ENCODE measurements at regions not wholly inside any gene's neighbourhood (a gene's known extent, or its start where the extent isn't known, plus 50 kb on each side); places are given as distances from the start of the nearest gene placed in this dataset.
"Not testable (repeated sequence)": the region's sequence is repeated elsewhere in the genome, so short reads cannot be mapped to it uniquely, and the experiment has no call there.

GRCh38 chr12:124654666-124655047 is 87.2 kb upstream of the NCOR2 start:
- DNase-seq: peak in 3 of 56 donors; percentile 41 to 65 (median 42)

DNA sequence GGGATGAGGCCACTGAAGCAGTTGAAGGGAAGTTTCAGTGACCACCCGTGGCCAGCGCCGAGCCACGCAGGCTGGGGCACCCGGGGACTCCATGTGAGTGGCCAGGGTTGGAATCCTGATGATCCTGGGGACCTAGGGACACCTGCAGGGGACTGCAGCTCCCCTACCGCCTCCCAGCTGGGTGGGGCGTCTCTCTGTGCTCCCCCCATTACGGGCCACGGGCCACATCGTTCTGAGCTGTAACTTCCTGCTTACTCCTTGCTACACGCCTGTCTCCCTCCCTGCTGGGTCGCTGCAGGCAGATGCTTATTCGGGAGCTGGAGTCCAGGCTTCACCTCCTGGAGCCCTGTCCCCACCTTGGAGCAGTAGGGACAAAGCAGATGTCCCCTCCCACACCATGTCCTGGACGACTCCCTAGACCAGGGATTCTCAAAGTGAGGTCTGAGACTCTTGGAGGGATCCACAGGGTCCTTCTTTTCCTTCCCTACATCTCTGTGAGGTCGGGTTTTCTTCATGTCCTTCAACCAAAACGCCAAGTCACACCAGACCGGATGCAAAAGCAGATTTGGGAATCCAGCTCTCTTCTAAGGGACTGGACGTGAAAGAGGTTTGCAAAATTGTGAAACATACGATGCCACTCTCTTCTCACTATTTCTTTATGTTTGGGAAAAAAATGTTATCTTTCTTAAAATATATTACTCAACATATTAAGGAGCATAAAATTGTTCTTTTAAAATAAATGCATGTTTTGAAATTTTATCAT is 85.9 kb upstream of the NCOR2 start:
- DNase-seq: no peak

- DNase-seq: no peak
Measured at GRCh38 chr12:124652661-124653060, 85.2 kb upstream of the NCOR2 start.

DNA sequence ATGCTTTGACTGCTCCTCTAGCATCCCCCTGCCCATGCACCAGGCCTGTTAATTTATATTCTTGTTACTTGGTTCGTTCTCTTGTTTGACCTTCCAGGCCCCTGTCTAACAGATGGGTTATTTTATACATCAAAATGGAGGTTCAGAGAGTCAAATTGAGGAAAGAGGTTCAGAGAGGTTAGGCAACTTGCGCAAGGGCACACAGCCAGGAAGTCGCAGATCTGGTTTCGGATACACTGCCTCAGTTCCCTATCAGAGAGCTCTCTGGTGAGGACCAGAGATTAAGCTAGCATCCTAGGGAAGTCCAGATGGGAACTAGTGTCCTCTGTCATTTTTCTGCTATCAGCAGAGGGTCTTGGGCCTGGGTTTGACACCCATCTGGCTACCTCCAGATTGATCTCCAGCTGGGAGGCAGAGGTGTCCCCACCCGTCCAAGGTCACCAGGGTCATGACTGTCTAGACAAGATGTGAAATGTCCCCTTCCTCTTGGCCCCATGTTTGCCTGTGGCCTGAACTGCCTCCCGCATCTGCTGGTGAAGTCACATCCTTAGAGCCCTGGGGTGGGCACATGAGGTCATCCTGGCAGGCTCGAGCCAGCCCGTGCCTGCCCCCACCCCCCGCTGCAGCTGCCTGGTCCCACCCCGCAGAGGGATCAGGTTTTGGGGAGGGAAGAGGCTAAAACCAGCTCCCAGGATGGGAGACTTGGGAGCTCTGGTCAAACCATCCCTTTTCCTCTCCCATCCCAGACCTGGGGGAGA is 84.3 kb upstream of the NCOR2 start:
- peak in 27 of 56 donors; percentile 6 to 53 (median 24) for DNase-seq

- DNase-seq: no peak
Measured at GRCh38 chr12:124650912-124651311, 83.5 kb upstream of the NCOR2 start.

DNA sequence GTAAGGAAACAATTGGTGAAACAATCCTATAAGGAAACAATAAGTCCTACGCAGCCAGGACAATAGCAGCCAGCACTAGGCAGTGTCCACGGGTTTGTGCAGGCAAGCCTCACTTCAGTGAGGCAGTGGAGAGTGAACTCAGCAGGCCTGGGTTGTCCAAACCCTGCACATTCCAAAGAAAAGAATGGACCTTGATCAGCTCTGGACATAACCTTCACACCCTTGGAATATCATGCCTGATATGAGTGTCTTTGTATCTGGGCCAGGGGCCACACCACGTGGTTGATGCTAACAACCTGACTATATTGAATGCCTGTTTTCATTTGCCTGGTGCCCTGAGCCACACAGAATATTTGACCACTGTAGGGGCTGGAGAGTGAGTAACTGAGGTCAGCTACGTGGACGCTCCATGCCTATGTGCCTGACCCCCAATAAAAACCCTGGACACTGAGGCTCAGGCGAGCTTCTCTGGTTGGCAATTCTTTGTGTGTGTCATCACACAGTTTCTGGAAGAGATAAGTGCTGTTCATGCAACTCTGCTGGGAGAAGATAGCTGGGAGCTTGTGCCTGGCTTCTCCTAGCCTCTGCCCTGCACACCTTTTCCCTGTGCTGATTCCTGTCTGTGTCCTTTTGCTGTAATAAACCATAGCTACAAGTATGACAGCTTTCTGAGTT is 81.4 kb upstream of the NCOR2 start:
- DNase-seq: no peak

DNA sequence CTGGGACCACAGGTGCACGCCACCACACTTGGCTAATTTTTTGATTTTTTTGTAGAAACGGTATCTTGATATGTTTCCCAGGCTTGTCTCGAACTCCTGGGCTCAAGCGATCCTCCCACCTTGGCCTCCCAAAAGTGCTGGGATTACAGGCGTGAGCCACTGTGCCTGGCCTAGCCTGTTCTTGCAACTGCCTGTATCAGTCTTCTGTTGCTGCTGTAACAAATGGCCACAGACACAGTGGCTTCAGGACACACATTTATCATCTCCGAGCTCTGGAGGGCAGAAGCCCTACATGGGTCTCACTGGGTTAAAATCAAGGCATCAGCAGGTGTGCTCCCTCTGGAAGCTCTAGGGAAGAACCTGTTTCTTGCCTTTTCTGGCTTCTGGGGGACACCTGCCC is 79.9 kb upstream of the NCOR2 start:
- DNase-seq: no peak

- DNase-seq: peak in 39 of 56 donors; percentile 13 to 90 (median 61)
Measured at GRCh38 chr12:124646385-124647230, 79.2 kb upstream of the NCOR2 start.

GRCh38 chr12:124645530-124646244 is 78.3 kb upstream of the NCOR2 start:
- no peak for DNase-seq

DNA sequence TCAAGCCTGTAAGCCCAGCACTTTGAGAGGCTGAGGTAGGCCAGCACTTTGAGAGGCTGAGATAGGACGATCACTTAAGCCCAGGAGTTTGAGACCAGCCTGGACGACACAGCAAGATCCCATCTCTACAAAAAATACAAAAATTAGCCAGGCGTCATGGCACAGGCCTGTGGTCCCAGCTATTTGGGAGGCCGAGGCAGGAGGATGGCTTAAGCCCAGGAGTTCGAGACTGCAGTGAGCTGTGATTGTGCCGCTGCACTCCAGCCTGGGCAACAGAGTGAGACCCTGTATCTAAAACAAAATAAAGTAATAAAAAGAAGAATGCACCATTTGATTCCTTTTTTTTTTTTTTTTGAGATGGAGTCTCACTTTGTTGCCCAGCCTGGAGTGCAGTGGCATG is 76.4 kb upstream of the NCOR2 start:
- not testable (repeated sequence) for DNase-seq

GRCh38 chr12:124642105-124642504 is 74.7 kb upstream of the NCOR2 start:
- DNase-seq: no peak

- no peak for DNase-seq
Measured at GRCh38 chr12:124641591-124641990, 74.2 kb upstream of the NCOR2 start.

GRCh38 chr12:124640056-124640455 is 72.6 kb upstream of the NCOR2 start:
- DNase-seq: no peak

DNA sequence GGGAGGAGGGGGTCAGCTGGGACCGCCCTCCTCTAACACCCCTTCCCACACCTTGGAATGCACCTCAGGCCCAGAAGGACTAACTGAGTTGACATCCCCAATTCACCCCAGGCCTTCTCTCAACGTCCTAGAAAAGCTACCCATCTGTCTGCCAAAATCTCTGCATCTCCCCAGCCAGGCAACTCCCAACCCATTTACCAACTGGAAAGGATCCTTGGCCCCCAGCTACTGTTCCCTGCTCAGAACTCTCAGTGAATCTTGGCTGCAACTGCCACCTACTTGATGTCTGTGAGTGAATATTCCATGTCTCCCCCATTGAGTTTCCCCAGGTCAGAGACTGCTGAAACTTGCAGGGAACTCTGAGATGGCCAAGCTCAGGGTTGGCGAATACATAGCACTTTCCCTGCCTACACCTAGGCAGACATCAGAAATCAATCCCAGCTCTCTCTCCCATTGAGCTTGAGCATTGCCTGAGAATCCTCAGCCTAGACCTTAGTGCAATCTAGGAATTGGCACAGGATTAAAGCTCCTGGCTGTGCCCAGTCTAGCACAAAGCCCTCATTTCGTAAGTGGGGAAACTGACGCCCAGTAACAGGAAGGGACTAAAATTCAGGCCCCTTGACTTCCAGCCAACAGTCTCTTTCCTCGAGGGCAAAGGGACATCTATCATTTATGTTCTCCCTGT is 71.9 kb upstream of the NCOR2 start:
- DNase-seq: no peak

GRCh38 chr12:124637581-124637981 is 70.2 kb upstream of the NCOR2 start:
- DNase-seq: no peak

GRCh38 chr12:124637163-124637562 is 69.8 kb upstream of the NCOR2 start:
- no peak for DNase-seq

- peak in 2 of 56 donors; percentile 12 to 43 for DNase-seq
Measured at GRCh38 chr12:124636138-124636978, 68.9 kb upstream of the NCOR2 start.

DNA sequence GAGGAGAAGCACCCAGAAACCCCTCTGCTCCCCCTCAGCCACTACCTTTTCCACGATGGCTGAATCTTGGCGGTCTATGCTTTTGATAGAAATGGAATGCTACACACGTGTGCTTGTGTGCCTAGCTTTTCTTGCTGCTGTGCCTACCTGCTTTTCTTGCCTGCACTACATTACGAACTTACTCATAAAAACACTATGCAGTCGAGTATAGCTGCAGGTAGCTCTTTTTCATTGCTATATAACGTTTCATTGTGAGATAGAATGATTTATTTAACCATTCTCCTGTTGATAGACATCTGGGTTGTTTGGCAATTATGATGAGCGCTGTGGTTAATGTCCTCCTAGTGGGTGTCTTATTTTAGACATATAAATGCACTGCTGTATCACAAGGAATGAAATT is 67.9 kb upstream of the NCOR2 start:
- DNase-seq: no peak

All from nucleus accumbens (tissue), 56 donors.